ENCODE measurements at regions not wholly inside any gene's neighbourhood (a gene's known extent, or its start where the extent isn't known, plus 50 kb on each side); places are given as distances from the start of the nearest gene placed in this dataset.

- 73 to 84% (median 75%) methylated on average over 2 of the region's 2 CpGs for WGBS, 3 donors
- TF ChIP-seq, protein P1, sequence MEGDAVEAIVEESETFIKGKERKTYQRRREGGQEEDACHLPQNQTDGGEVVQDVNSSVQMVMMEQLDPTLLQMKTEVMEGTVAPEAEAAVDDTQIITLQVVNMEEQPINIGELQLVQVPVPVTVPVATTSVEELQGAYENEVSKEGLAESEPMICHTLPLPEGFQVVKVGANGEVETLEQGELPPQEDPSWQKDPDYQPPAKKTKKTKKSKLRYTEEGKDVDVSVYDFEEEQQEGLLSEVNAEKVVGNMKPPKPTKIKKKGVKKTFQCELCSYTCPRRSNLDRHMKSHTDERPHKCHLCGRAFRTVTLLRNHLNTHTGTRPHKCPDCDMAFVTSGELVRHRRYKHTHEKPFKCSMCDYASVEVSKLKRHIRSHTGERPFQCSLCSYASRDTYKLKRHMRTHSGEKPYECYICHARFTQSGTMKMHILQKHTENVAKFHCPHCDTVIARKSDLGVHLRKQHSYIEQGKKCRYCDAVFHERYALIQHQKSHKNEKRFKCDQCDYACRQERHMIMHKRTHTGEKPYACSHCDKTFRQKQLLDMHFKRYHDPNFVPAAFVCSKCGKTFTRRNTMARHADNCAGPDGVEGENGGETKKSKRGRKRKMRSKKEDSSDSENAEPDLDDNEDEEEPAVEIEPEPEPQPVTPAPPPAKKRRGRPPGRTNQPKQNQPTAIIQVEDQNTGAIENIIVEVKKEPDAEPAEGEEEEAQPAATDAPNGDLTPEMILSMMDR (IDR thresholded peaks at IDR 0.05), result no peak
Measured at GRCh38 chr20:40775561-40776146, 86.6 kb upstream of the MAFB start.

GRCh38 chr20:40776466-40777457 is 87.7 kb upstream of the MAFB start:
- ATAC-seq (no peak), DNase-seq (peak in 1 of 2 donors; percentile 23)
- no peak overlapping the region for H3K27ac ChIP-seq
- H3K9me3 ChIP-seq, result no peaks in the 10 kb centered on the region
- no peak overlapping the region for H3K4me3 ChIP-seq
- no peaks in the 10 kb centered on the region for H3K4me1 ChIP-seq
- no peaks in the 10 kb centered on the region for H3K36me3 ChIP-seq (ENCODE audit: insufficient read depth in 1 of 2, low read depth in 1 of 2)
- H3K27me3 ChIP-seq (ENCODE audit: insufficient read depth in 3 of 3, low read length in 2 of 3), result no peaks in the 10 kb centered on the region
- TF ChIP-seq, protein P1 (IDR thresholded peaks at IDR 0.05), result no peak
- intact Hi-C loops (cut with DNase I), result no loop called here
- 50 to 58% (median 54%) methylated on average over 13 of the region's 13 CpGs for WGBS, 3 donors

More at GRCh38 chr20:40775561-40776146, 86.6 kb upstream of the MAFB start:
- intact Hi-C loops (cut with DNase I), result no loop called here
- no peak for ATAC-seq
- H3K9me3 ChIP-seq, result no peaks in the 10 kb centered on the region
- no peak overlapping the region for H3K4me3 ChIP-seq
- no peak overlapping the region for H3K27ac ChIP-seq
- H3K4me1 ChIP-seq, result no peaks in the 10 kb centered on the region
- no peaks in the 10 kb centered on the region for H3K36me3 ChIP-seq (ENCODE audit: insufficient read depth in 1 of 2, low read depth in 1 of 2)
- no peaks in the 10 kb centered on the region for H3K27me3 ChIP-seq (ENCODE audit: insufficient read depth in 3 of 3, low read length in 2 of 3)
- DNase-seq, result no peak

DNA sequence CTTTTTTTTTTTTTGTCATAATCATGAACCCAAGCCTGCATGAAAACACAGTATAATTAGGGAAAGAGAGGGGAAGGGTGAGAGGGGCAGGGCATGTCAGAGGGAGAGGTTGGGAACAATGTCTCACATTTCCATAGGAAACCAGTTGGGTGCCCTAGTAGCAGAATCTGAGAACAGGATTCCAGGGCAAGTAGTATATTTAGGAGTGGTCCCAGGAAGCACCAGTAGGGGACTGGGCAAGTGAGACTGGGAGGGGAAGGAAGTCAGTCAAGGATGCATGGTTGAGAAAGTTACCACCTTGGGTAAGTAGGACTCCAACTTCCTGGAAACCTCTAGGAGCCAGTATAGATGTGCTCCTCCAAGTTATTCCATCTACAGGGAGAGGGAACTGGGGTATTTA is 88.6 kb upstream of the MAFB start:
- Histone ChIP-seq H3K9me3 (no peaks in the 10 kb centered on the region), H3K4me1 (no peaks in the 10 kb centered on the region), H3K36me3 (ENCODE audit: insufficient read depth in 1 of 2, low read depth in 1 of 2) (no peaks in the 10 kb centered on the region), H3K27ac (no peak overlapping the region), H3K4me3 (no peak overlapping the region), H3K27me3 (ENCODE audit: insufficient read depth in 3 of 3, low read length in 2 of 3) (no peaks in the 10 kb centered on the region)
- ATAC-seq, result no peak
- TF ChIP-seq, protein P1 (IDR thresholded peaks at IDR 0.05), result no peak
- intact Hi-C loops (cut with DNase I), result no loop called here
- no peak for DNase-seq

DNA sequence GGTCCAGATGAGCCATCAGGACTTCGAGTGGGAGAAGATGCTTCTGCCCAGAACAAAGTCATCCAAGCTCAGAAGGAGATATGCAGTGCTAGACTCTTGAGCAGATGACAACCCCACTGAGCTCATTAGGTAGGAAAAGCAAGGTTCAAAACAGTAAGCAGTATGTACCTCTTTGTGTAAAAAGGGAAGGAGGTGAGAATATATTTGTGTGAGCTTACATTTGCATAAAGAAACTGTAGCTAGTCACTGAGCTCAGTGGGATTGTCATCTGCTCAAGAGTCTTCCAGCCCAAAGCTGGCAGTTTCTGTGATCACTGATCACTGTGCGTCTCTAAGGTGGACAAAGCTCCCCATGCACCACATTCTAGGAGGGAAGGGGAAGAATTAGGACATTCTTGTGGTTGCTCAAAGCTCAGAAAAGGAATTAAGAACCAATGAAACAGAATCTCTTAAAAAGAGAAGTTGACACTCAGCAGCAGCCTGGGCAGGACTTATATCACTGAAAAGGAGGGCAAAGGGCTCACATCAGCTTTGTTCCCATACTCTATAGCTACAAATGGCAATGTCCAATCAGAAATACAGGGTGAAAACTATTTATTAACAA is 90.0 kb upstream of the MAFB start:
- no peak for DNase-seq
- H3K27ac ChIP-seq, result no peak overlapping the region
- H3K4me3 ChIP-seq, result no peak overlapping the region
- no peaks in the 10 kb centered on the region for H3K9me3 ChIP-seq
- WGBS, 3 donors, result 56 to 73% (median 69%) methylated on average over 2 of the region's 2 CpGs
- H3K27me3 ChIP-seq (ENCODE audit: insufficient read depth in 3 of 3, low read length in 2 of 3), result no peaks in the 10 kb centered on the region
- H3K36me3 ChIP-seq (ENCODE audit: insufficient read depth in 1 of 2, low read depth in 1 of 2), result no peaks in the 10 kb centered on the region
- ATAC-seq, result no peak
- intact Hi-C loops (cut with DNase I), result no loop called here
- TF ChIP-seq, protein P1 (IDR thresholded peaks at IDR 0.05), result no peak
- H3K4me1 ChIP-seq, result no peaks in the 10 kb centered on the region
